CD14-positive monocyte (primary cell): ENCODE measurements at regions not wholly inside any gene's neighbourhood (a gene's known extent, or its start where the extent isn't known, plus 50 kb on each side); places are given as distances from the start of the nearest gene placed in this dataset.

Experiments used
- DNase-seq, 3 donors: peaks; one replicate each; pipeline ENCODE4 v3.0.0-alpha.2; 2011 to 2022
- H2AFZ ChIP-seq: 2 replicates; pipeline ENCODE4 v1.6.0; 2012; ENCODE audit warnings: mild to moderate bottlenecking, low read depth, low read length, inconsistent platforms; ENCODE audit not compliant: insufficient read depth, poor library complexity, severe bottlenecking
- H3K27ac ChIP-seq, 2 donors: 1 replicate in 1 of 2; 2 replicates in 1 of 2; pipeline ENCODE4 v1.5.1; 2012 to 2013; ENCODE audit warnings: low read length in 2 of 2, control low read depth in 1 of 2, inconsistent platforms in 1 of 2, low read depth in 1 of 2, mild to moderate bottlenecking in 1 of 2
- H3K27me3 ChIP-seq, 2 donors: one replicate each; pipeline versions ENCODE4 v1.6.0 to v1.6.1; 2011 to 2013; ENCODE audit warnings: low read length in 2 of 2; ENCODE audit not compliant: control insufficient read depth in 2 of 2, insufficient read depth in 2 of 2
- H3K36me3 ChIP-seq, 2 donors: replicated peaks in 1 of 2; 1 replicate in 1 of 2; 2 replicates in 1 of 2; pipeline versions ENCODE4 v1.5.1 to v1.6.1; 2012 to 2013; ENCODE audit warnings: low read length in 2 of 2, control low read depth in 1 of 2, inconsistent platforms in 1 of 2, mild to moderate bottlenecking in 1 of 2; ENCODE audit not compliant: insufficient read depth in 2 of 2, control insufficient read depth in 1 of 2
- H3K4me1 ChIP-seq, 2 donors: 1 replicate in 1 of 2; 2 replicates in 1 of 2; pipeline versions ENCODE4 v1.5.1 to v1.6.1; 2012 to 2013; ENCODE audit warnings: low read length in 2 of 2, control low read depth in 1 of 2, inconsistent platforms in 1 of 2, mild to moderate bottlenecking in 1 of 2, moderate library complexity in 1 of 2; ENCODE audit not compliant: insufficient read depth in 2 of 2, control insufficient read depth in 1 of 2
- H3K4me2 ChIP-seq: replicated peaks from 2 replicates; pipeline ENCODE3; 2012; ENCODE audit warnings: low read length, moderate library complexity, mild to moderate bottlenecking; ENCODE audit not compliant: poor library complexity, severe bottlenecking; ENCODE audit errors: extremely low read depth
- H3K4me3 ChIP-seq, 3 experiments: fragments of 200-600 bp in 1 of 3; sonication (generic) in 1 of 3; replicated peaks in 1 of 3; 1 replicate in 2 of 3; 2 replicates in 1 of 3; pipeline ENCODE4 v1.5.1; 2011 to 2013; ENCODE audit warnings: low read length in 3 of 3, mild to moderate bottlenecking in 3 of 3, control low read depth in 2 of 3, low read depth in 2 of 3, inconsistent platforms in 1 of 3, moderate library complexity in 1 of 3
- H3K79me2 ChIP-seq: 2 replicates; pipeline ENCODE4 v1.6.0; 2012; ENCODE audit warnings: mild to moderate bottlenecking, control low read depth, inconsistent platforms, low read length, moderate library complexity; ENCODE audit not compliant: insufficient read depth
- H3K9ac ChIP-seq: 2 replicates; pipeline ENCODE4 v1.6.0; 2017; ENCODE audit warnings: low read length, mild to moderate bottlenecking; ENCODE audit not compliant: insufficient read depth, poor library complexity, severe bottlenecking
- H3K9me3 ChIP-seq, 2 donors: replicated peaks in 1 of 2; 1 replicate in 1 of 2; 2 replicates in 1 of 2; pipeline versions ENCODE4 v1.5.1 to v1.6.1; 2012 to 2013; ENCODE audit warnings: low read length in 2 of 2, control low read depth in 1 of 2; ENCODE audit not compliant: control insufficient read depth in 1 of 2, insufficient read depth in 1 of 2
- H4K20me1 ChIP-seq: 2 replicates; pipeline ENCODE4 v1.6.0; 2012; ENCODE audit warnings: mild to moderate bottlenecking, low read length, control low read depth, moderate library complexity; ENCODE audit not compliant: insufficient read depth
- H3K27ac Mint-ChIP-seq, 7 donors: one replicate each; pipeline ENCODE4 v1.8.0; 2020; ENCODE audit warnings: mild to moderate bottlenecking in 7 of 7, mixed read lengths in 7 of 7, moderate library complexity in 6 of 7, inconsistent platforms in 2 of 7
- H3K27me3 Mint-ChIP-seq, 3 donors: one replicate each; pipeline ENCODE4 v1.8.0; 2021 to 2022; ENCODE audit warnings: low read depth in 3 of 3, mild to moderate bottlenecking in 3 of 3, mixed read lengths in 3 of 3, moderate library complexity in 3 of 3, inconsistent platforms in 1 of 3
- H3K36me3 Mint-ChIP-seq, 2 donors: one replicate each; pipeline ENCODE4 v1.8.0; 2020; ENCODE audit warnings: mixed read lengths in 2 of 2, inconsistent platforms in 1 of 2, mild to moderate bottlenecking in 1 of 2
- H3K4me1 Mint-ChIP-seq: one replicate; pipeline ENCODE4 v1.8.0; 2020; ENCODE audit warnings: mild to moderate bottlenecking, mixed read lengths
- H3K4me3 Mint-ChIP-seq, 2 donors: one replicate each; pipeline ENCODE4 v1.8.0; 2020; ENCODE audit warnings: mild to moderate bottlenecking in 2 of 2, mixed read lengths in 2 of 2, moderate library complexity in 1 of 2
- H3K9me3 Mint-ChIP-seq, 7 donors: one replicate each; pipeline ENCODE4 v1.8.0; 2020 to 2022; ENCODE audit warnings: mixed read lengths in 7 of 7, mild to moderate bottlenecking in 6 of 7, moderate library complexity in 6 of 7, inconsistent platforms in 2 of 7
- CTCF ChIP-seq: fragments of 200-600 bp; IDR thresholded peaks from one replicate; pipeline ENCODE4 v1.8.0; 2022; ENCODE audit warnings: antibody characterized with exemption, mild to moderate bottlenecking
- WGBS: methylation state at CpG from one replicate; pipeline ENCODE4 v1.1.5; 2013; ENCODE audit warnings: missing lambda C conversion rate; ENCODE audit not compliant: insufficient coverage; 5-methylcytosine and 5-hydroxymethylcytosine counted together
- intact Hi-C, 2 donors: fragments of 100-400 bp; cut with micrococcal nuclease; formaldehyde crosslinking; loops; one replicate each; pipeline versions ENCODE4 v1.15.0 to v1.15.1; 2023

DNA sequence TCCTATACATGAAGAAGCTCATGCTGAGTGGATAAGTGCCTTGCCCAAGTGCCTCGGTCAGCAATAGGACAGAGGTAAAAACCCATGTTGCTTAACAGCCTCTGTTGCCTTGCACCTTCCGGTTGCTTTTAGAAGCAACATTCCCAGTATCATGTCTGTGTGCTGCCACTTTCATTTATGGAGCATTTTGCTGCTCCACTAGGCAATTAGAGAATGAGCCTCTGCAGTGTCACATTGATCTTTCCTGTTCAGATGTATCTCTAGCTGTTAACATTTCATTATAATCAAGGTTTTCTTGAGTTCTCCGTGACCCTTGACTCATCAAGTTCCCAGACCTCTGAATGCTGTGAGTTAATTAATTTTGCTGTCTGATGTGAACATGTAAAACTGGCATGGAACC is 134.5 kb upstream of the EPB41L3 start:
- H3K27me3 ChIP-seq: no peaks in the 10 kb centered on the region
- H3K9ac ChIP-seq: no peak overlapping the region
- H3K9me3 Mint-ChIP-seq: peaks cover 0 to 5% (median 0%) of the 10 kb centered on the region in 7 donors
- H3K4me1 ChIP-seq: no peaks in the 10 kb centered on the region
- peaks cover 0 to 1% (median 0%) of the 10 kb centered on the region in 3 donors for H3K27me3 Mint-ChIP-seq
- H3K9me3 ChIP-seq: no peaks in the 10 kb centered on the region
- DNase-seq: no peak
- no peak overlapping the region for H3K27ac ChIP-seq
- H3K4me2 ChIP-seq: no peak overlapping the region
- no peaks in the 10 kb centered on the region for H3K4me1 Mint-ChIP-seq
- no peaks in the 10 kb centered on the region for H3K36me3 ChIP-seq
- H2AFZ ChIP-seq: no peak overlapping the region
- TF ChIP-seq CTCF: no peak
- no peaks in the 10 kb centered on the region for H3K36me3 Mint-ChIP-seq
- 75% methylated on average over 2 of the region's 3 CpGs for WGBS
- H3K27ac Mint-ChIP-seq: no peak overlapping the region
- no peaks in the 10 kb centered on the region for H3K79me2 ChIP-seq
- no peak overlapping the region for H3K4me3 Mint-ChIP-seq
- intact Hi-C loops: no loop called here
- no peak overlapping the region for H3K4me3 ChIP-seq
- H4K20me1 ChIP-seq: no peaks in the 10 kb centered on the region

- Mint-ChIP-seq H3K4me3 (no peak overlapping the region), H3K4me1 (no peaks in the 10 kb centered on the region), H3K27me3 (peaks cover 0 to 1% (median 0%) of the 10 kb centered on the region in 3 donors), H3K9me3 (peaks cover 0 to 3% (median 0%) of the 10 kb centered on the region in 7 donors), H3K36me3 (no peaks in the 10 kb centered on the region), H3K27ac (no peak overlapping the region)
- Histone ChIP-seq H2AFZ (no peak overlapping the region), H3K79me2 (no peaks in the 10 kb centered on the region), H3K27me3 (no peaks in the 10 kb centered on the region), H3K27ac (no peak overlapping the region), H3K4me1 (no peaks in the 10 kb centered on the region), H3K9me3 (no peaks in the 10 kb centered on the region), H3K4me2 (no peak overlapping the region), H3K36me3 (no peaks in the 10 kb centered on the region), H3K9ac (no peak overlapping the region), H4K20me1 (no peaks in the 10 kb centered on the region), H3K4me3 (no peak overlapping the region)
- no peak for DNase-seq
- WGBS: 36% methylated on average over 1 of the region's 2 CpGs
- TF ChIP-seq CTCF: no peak
- intact Hi-C loops: no loop called here
These were observed 129.8 kb upstream of the EPB41L3 start for GRCh38 chr18:5673616-5674015.
